ENCODE measurements at regions not wholly inside any gene's neighbourhood (a gene's known extent, or its start where the extent isn't known, plus 50 kb on each side); places are given as distances from the start of the nearest gene placed in this dataset.

DNA sequence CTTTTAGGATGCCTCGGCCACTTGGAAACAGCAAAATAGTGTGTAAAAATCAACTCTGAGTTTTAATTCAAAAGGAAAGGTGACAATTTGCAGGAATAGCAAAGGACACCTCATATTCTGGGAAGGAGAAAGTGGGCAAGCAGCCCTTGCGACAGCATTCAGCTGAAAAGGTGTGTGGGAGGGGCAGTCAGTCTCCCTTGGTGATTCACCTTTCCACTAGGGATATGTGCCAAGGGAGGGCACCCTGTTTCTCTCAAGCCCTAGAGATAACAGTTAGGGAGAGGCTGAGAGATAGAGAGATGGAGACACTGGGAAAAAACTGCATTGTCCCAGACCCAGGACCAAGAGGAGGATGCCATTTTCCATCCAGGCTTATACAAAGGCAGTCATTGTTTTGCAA is 228.1 kb downstream of the EPM2A start:
- no peaks in the 10 kb centered on the region for H3K4me1 ChIP-seq
- H3K4me3 ChIP-seq: no peak overlapping the region
- H3K27ac ChIP-seq: no peak overlapping the region
- H3K36me3 ChIP-seq: no peaks in the 10 kb centered on the region
- no peaks in the 10 kb centered on the region for H3K27me3 ChIP-seq
- H3K9me3 ChIP-seq: peaks cover 6 to 16% of the 10 kb centered on the region in 2 donors
- TF ChIP-seq, protein P1, sequence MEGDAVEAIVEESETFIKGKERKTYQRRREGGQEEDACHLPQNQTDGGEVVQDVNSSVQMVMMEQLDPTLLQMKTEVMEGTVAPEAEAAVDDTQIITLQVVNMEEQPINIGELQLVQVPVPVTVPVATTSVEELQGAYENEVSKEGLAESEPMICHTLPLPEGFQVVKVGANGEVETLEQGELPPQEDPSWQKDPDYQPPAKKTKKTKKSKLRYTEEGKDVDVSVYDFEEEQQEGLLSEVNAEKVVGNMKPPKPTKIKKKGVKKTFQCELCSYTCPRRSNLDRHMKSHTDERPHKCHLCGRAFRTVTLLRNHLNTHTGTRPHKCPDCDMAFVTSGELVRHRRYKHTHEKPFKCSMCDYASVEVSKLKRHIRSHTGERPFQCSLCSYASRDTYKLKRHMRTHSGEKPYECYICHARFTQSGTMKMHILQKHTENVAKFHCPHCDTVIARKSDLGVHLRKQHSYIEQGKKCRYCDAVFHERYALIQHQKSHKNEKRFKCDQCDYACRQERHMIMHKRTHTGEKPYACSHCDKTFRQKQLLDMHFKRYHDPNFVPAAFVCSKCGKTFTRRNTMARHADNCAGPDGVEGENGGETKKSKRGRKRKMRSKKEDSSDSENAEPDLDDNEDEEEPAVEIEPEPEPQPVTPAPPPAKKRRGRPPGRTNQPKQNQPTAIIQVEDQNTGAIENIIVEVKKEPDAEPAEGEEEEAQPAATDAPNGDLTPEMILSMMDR (IDR thresholded peaks at IDR 0.05): no peak
- intact Hi-C loops (cut with DNase I): no loop called here
- DNase-seq (ENCODE audit: low spot score in 2 of 2): no peak

DNA sequence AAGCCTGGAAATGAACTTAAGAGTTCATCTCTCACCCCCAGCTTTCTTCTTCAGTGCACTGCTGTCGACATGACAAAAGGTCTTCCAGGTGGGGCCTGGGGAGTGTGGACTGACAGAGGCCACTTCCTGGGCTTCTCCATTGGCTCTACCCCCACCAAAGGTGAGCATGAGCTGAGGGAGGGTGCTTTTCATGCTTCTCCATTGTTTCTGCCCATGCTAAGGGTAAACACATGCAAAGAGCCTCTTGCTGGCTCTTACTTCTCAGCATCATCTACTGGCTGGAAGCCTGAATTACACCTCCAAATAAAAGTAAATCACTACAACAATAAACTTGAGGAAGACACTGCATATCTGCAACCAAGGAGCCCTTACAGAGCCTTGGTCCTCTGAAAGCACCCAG is 227.2 kb downstream of the EPM2A start:
- H3K27ac ChIP-seq: no peak overlapping the region
- H3K4me1 ChIP-seq: no peaks in the 10 kb centered on the region
- H3K9me3 ChIP-seq: peaks cover 6 to 17% of the 10 kb centered on the region in 2 donors
- H3K36me3 ChIP-seq: no peaks in the 10 kb centered on the region
- intact Hi-C loops (cut with DNase I): no loop called here
- no peak overlapping the region for H3K4me3 ChIP-seq
- no peak for DNase-seq (ENCODE audit: low spot score in 2 of 2)
- TF ChIP-seq, protein P1 (IDR thresholded peaks at IDR 0.05): no peak
- H3K27me3 ChIP-seq: no peaks in the 10 kb centered on the region

DNA sequence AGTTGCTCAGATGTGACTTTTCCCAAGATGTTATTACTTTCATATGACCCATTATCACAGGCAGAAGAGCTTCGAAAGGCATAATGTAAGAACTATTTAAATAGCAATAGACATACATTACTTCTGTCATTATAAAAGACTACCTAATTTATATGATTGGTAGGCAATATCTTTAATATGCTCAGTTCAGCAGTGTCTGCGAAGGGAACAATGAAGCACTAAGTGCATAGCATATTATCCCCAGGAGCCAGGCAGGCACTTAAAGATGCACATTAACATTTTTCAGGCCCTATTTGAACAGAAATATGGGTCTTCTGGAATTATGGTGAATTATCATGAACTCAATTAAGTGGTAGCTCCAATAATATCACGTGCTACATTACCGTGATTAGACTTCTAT is 217.8 kb downstream of the EPM2A start:
- intact Hi-C loops (cut with DNase I): no loop called here
- no peaks in the 10 kb centered on the region for H3K4me1 ChIP-seq
- DNase-seq (ENCODE audit: low spot score in 2 of 2): no peak

DNA sequence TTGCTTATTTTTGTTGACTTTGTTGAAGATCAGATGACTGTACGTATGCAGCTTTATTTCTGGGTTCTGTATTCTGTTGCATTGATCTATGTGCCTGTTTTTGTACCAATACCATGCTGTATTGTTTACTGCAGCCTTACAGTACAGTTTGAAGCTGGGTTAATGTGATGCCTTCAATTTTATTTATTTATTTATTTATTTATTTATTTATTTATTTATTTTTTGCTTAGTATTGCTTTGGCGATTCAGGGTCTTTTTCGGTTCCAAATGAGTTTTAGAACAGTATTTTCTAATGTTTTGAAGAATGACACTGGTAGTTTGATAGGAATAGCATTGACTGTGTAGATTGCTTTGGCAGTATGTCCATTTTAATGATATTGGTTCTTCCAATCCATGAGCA is 210.3 kb downstream of the EPM2A start:
- TF ChIP-seq, protein P1 (IDR thresholded peaks at IDR 0.05): no peak
- no peak overlapping the region for H3K4me3 ChIP-seq
- H3K4me1 ChIP-seq: no peaks in the 10 kb centered on the region
- no peaks in the 10 kb centered on the region for H3K9me3 ChIP-seq
- no peak overlapping the region for H3K27ac ChIP-seq
- no peak for DNase-seq (ENCODE audit: low spot score in 2 of 2)
- no peaks in the 10 kb centered on the region for H3K27me3 ChIP-seq
- no peaks in the 10 kb centered on the region for H3K36me3 ChIP-seq
- intact Hi-C loops (cut with DNase I): no loop called here

More for the DNA sequence above, 217.8 kb downstream of the EPM2A start:
- H3K27me3 ChIP-seq: no peaks in the 10 kb centered on the region
- no peaks in the 10 kb centered on the region for H3K9me3 ChIP-seq
- H3K36me3 ChIP-seq: no peaks in the 10 kb centered on the region
- H3K4me3 ChIP-seq: no peak overlapping the region
- no peak overlapping the region for H3K27ac ChIP-seq
- TF ChIP-seq, protein P1 (IDR thresholded peaks at IDR 0.05): no peak

DNA sequence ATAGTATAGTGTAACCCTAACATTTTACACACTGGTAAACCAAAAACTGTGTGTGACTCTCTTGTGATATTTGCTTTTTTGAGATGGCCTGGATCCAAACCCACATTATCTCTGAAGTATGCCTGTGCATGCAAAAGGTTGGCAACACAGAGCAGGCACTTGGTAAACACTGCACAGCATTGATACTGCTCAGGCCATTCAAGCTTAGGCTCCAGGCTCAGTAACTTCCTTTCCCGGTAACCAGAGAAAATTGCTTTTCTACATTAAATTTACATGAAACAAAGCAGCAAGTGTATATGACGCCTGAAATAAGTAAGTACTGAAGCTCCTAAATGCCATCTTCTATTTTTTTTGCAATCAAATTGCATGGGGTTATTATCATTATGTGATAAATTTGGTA is 205.7 kb downstream of the EPM2A start:
- TF ChIP-seq, protein P1 (IDR thresholded peaks at IDR 0.05): no peak
- H3K36me3 ChIP-seq: no peaks in the 10 kb centered on the region
- intact Hi-C loops (cut with DNase I): no loop called here
- H3K27me3 ChIP-seq: no peaks in the 10 kb centered on the region
- H3K4me1 ChIP-seq: no peaks in the 10 kb centered on the region
- no peak for DNase-seq (ENCODE audit: low spot score in 2 of 2)
- no peak overlapping the region for H3K27ac ChIP-seq
- H3K4me3 ChIP-seq: no peak overlapping the region
- H3K9me3 ChIP-seq: no peaks in the 10 kb centered on the region

DNA sequence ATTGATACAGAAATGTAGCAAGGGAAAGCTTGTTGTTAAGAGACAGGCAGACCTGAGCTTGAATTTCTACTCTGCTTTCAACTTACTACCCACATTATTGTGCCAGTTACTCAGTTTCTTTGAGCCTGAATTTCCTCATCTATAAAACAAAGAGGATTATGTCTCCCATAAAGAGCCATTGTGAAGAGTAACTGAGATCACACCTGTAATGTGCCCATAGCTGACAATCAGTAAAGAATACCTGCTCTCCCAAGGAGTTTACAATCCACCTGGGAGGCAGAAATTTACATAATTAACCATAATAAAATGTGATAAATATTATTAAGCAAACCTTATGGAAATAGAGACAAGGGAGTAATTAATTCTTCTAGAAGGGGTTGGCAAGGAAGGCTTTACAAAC is 204.9 kb downstream of the EPM2A start:
- H3K27ac ChIP-seq: no peak overlapping the region
- H3K27me3 ChIP-seq: no peaks in the 10 kb centered on the region
- H3K4me1 ChIP-seq: no peaks in the 10 kb centered on the region
- no peak for DNase-seq (ENCODE audit: low spot score in 2 of 2)
- intact Hi-C loops (cut with DNase I): no loop called here
- no peaks in the 10 kb centered on the region for H3K36me3 ChIP-seq
- H3K9me3 ChIP-seq: no peaks in the 10 kb centered on the region
- TF ChIP-seq, protein P1 (IDR thresholded peaks at IDR 0.05): no peak
- H3K4me3 ChIP-seq: no peak overlapping the region

Data from ascending aorta (tissue), 2 donors.